Psoas muscle (tissue), 7 donors: ENCODE measurements at regions not wholly inside any gene's neighbourhood (a gene's known extent, or its start where the extent isn't known, plus 50 kb on each side); places are given as distances from the start of the nearest gene placed in this dataset.

Source experiments
- ATAC-seq, 4 donors: fragments of 200-7000 bp; cut with Tn5 transposase; one replicate each; pipeline ENCODE4 v1.9.1; 2020; ENCODE audit warnings: moderate library complexity in 3 of 4, mild to moderate bottlenecking in 2 of 4
- DNase-seq, 2 donors: peaks; one replicate each; pipeline ENCODE4 v3.0.0-alpha.2; 2020
- H3K27ac ChIP-seq: fragments of 200-600 bp; one replicate; pipeline ENCODE4 v1.8.0; 2022
- H3K27me3 ChIP-seq, 3 donors: fragments of 200-600 bp in 1 of 3; one replicate each; pipeline versions ENCODE4 v1.6.1 to v1.8.0; 2013 to 2022; ENCODE audit warnings: low read length in 2 of 3, mild to moderate bottlenecking in 2 of 3, moderate library complexity in 1 of 3; ENCODE audit not compliant: insufficient read depth in 3 of 3
- H3K36me3 ChIP-seq, 2 donors: fragments of 200-600 bp in 1 of 2; one replicate each; pipeline versions ENCODE4 v1.6.1 to v1.8.0; 2013 to 2022; ENCODE audit warnings: low read depth in 1 of 2, mild to moderate bottlenecking in 1 of 2, moderate library complexity in 1 of 2; ENCODE audit not compliant: insufficient read depth in 1 of 2
- H3K4me1 ChIP-seq: fragments of 200-600 bp; one replicate; pipeline ENCODE4 v1.8.0; 2022
- H3K4me3 ChIP-seq: fragments of 200-600 bp; one replicate; pipeline ENCODE4 v1.8.0; 2022; ENCODE audit warnings: mild to moderate bottlenecking
- H3K9me3 ChIP-seq: fragments of 200-600 bp; one replicate; pipeline ENCODE4 v1.8.0; 2022
- WGBS, 3 donors: extraction: QIAGEN DNeasy Blood & Tissue Kit; methylation state at CpG; one replicate each; pipeline versions ENCODE4 v1.1.6 to v1.1.7; 2013; 5-methylcytosine and 5-hydroxymethylcytosine counted together
- intact Hi-C, 2 donors: fragments of 100-400 bp; cut with DNase I; formaldehyde crosslinking; loops; one replicate each; pipeline versions ENCODE4 v1.11.0 to v1.14.2; 2022
- TF ChIP-seq, protein P1 (sequence below): fragments of 200-600 bp; IDR thresholded peaks from one replicate; pipeline ENCODE4 v1.8.0; 2022; ENCODE audit warnings: antibody characterized with exemption
- donor health status: healthy with polysubstance abuse.
- donor health status: DM: no; HTN: no; CAD: no; lungs with moderate emphysema.
- donor health status: Bipolar disorder and iron deficiency.
- donor health status: healthy.
- donor health status: DM: yes; HTN: yes; CAD: no.
- donor health status: DM: no; HTN: no; CAD: no.
- donor health status: DM: yes; HTN: yes; CAD: no.

DNA sequence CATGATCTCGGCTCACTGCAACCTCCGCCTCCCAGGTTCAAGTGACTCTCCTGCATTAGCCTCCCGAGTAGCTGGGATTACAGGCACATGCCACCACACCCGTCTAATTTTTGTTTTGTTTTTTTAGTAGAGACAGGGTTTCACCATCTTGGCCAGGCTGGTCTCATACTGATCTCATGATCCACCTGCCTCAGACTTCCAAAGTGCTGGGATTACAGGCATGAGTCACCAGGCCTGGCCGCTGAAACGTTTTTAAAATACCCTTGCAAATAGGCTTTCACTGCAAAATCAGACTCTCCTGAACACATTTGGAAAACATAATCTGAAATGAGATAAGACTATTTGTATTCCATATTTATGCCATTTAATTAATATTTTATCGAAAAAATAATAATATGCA lies 826.1 kb upstream of the CNTN5 start:
- 69 to 73% (median 69%) methylated on average over 7 of the region's 7 CpGs for WGBS, 3 donors
- Histone ChIP-seq H3K4me1 (no peaks in the 10 kb centered on the region), H3K36me3 (no peaks in the 10 kb centered on the region), H3K9me3 (no peaks in the 10 kb centered on the region), H3K27ac (no peak overlapping the region), H3K27me3 (no peaks in the 10 kb centered on the region), H3K4me3 (no peak overlapping the region)
- no peak for ATAC-seq
- TF ChIP-seq, protein P1, sequence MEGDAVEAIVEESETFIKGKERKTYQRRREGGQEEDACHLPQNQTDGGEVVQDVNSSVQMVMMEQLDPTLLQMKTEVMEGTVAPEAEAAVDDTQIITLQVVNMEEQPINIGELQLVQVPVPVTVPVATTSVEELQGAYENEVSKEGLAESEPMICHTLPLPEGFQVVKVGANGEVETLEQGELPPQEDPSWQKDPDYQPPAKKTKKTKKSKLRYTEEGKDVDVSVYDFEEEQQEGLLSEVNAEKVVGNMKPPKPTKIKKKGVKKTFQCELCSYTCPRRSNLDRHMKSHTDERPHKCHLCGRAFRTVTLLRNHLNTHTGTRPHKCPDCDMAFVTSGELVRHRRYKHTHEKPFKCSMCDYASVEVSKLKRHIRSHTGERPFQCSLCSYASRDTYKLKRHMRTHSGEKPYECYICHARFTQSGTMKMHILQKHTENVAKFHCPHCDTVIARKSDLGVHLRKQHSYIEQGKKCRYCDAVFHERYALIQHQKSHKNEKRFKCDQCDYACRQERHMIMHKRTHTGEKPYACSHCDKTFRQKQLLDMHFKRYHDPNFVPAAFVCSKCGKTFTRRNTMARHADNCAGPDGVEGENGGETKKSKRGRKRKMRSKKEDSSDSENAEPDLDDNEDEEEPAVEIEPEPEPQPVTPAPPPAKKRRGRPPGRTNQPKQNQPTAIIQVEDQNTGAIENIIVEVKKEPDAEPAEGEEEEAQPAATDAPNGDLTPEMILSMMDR, result no peak
- intact Hi-C loops, result no loop called here
- DNase-seq, result no peak

DNA sequence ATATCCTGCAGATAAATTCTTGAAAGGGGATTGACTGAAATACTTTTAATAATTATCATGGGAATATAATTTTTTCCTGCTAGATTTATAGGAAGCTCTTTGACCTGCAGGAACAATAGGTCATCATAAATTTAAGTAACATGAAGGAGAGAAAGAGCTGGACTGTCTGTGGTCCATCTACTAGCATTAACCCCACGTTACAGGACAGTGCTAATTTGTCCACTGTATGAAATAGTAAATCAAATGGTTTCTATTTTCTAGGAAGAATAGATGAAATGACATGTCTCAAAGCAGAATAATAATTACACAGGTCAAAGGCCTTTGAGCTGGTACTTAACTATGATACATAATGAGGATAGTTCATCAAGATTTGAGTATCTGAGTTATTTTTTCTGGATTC lies 825.4 kb upstream of the CNTN5 start:
- H3K9me3 ChIP-seq, result no peaks in the 10 kb centered on the region
- 48 to 51% (median 50%) methylated on average over 1 of the region's 1 CpG for WGBS, 3 donors
- no peaks in the 10 kb centered on the region for H3K4me1 ChIP-seq
- intact Hi-C loops, result no loop called here
- TF ChIP-seq, protein P1, result no peak
- no peaks in the 10 kb centered on the region for H3K36me3 ChIP-seq
- H3K27ac ChIP-seq, result no peak overlapping the region
- no peak for DNase-seq
- H3K27me3 ChIP-seq, result no peaks in the 10 kb centered on the region
- no peak overlapping the region for H3K4me3 ChIP-seq
- ATAC-seq, result no peak

DNA sequence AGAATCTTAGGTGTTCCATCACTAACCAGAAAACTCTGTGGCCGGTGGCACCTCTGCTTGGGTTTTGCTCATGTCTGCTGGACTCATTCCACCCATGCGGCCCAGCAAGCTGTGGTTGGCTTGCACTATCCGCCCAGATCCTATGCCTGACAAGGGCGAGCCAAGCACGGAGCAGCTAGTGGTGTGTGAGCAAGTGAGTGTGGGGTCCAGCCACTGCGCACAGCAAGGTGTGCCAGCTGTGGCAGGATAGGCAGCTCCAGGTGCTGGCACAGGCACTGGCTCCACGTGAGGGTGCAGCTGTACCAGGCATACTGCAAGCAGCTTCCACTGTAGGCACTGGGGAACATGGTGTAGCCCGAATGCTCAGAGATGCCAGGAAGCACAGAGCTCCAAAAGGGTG lies 813.7 kb upstream of the CNTN5 start:
- TF ChIP-seq, protein P1, result no peak
- intact Hi-C loops, result no loop called here
- H3K27ac ChIP-seq, result no peak overlapping the region
- no peaks in the 10 kb centered on the region for H3K36me3 ChIP-seq
- H3K4me3 ChIP-seq, result no peak overlapping the region
- H3K4me1 ChIP-seq, result no peaks in the 10 kb centered on the region
- peaks cover 3% of the 10 kb centered on the region for H3K9me3 ChIP-seq
- WGBS, 3 donors, result 88 to 93% (median 89%) methylated on average over 8 of the region's 8 CpGs
- no peaks in the 10 kb centered on the region for H3K27me3 ChIP-seq
- ATAC-seq (no peak), DNase-seq (no peak)

DNA sequence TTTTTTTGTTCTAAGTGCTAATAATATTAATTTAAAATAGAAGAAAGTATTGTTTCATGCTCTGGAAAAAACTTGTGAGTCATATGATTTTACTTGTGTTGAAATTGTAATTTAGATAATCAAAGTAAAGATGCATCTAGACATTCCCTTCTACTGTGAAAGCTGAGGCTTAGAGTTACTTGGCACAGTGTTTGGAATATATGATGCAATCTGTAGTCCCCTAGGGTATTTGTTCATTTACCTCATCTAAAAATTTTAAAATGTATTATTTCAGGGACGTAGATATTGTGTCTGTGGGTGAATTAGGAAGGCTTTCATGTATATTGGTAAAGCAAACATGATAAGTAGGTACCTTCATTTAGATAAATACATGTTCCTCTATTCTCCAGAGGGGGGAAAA lies 793.5 kb upstream of the CNTN5 start:
- no peak for DNase-seq
- 26 to 31% (median 27%) methylated on average over 1 of the region's 1 CpG for WGBS, 3 donors
- Histone ChIP-seq H3K4me1 (no peaks in the 10 kb centered on the region), H3K36me3 (no peaks in the 10 kb centered on the region), H3K27me3 (no peaks in the 10 kb centered on the region), H3K9me3 (no peaks in the 10 kb centered on the region), H3K4me3 (no peak overlapping the region), H3K27ac (no peak overlapping the region)
- TF ChIP-seq, protein P1, result no peak
- intact Hi-C loops, result no loop called here
- ATAC-seq, result no peak

DNA sequence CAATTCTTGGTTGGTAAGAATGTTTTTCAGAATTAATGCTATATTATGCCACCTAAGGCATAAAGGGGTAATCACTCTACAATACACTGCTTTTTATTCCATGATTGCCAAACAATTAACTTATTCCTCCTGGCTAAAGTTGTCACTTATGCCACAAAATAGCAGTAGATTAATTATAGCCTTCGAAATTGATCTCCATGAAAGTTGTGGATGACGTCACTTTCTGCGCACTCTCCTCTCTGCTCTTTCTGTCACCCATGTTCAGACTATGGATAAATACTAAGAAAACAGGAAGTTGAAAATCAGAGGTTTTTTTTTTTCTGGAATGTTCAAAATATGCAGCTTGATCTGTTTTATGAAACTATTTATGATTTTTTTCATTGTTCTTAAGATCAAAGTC lies 790.1 kb upstream of the CNTN5 start:
- 78 to 87% (median 84%) methylated on average over 3 of the region's 3 CpGs for WGBS, 3 donors
- Histone ChIP-seq H3K9me3 (no peaks in the 10 kb centered on the region), H3K27ac (no peak overlapping the region), H3K4me3 (no peak overlapping the region), H3K4me1 (no peaks in the 10 kb centered on the region), H3K36me3 (no peaks in the 10 kb centered on the region), H3K27me3 (no peaks in the 10 kb centered on the region)
- intact Hi-C loops, result no loop called here
- DNase-seq, result no peak
- ATAC-seq, result no peak
- TF ChIP-seq, protein P1, result no peak
